ENCODE measurements at regions not wholly inside any gene's neighbourhood (a gene's known extent, or its start where the extent isn't known, plus 50 kb on each side); places are given as distances from the start of the nearest gene placed in this dataset.

- WGBS = 81% methylated on average over 9 of the region's 9 CpGs
- Histone ChIP-seq H3K27ac (replicated peaks in 1 of 4) (peak overlapping the region in 3 of 4 donors; percentile 76 to 83 (median 77)), H3K9me3 (no peaks in the 10 kb centered on the region), H3K36me3 (no peaks in the 10 kb centered on the region), H3K4me3 (no peak overlapping the region), H3K27me3 (no peaks in the 10 kb centered on the region), H3K4me1 (peaks cover 82 to 97% (median 96%) of the 10 kb centered on the region in 4 donors)
- TF ChIP-seq CTCF (IDR thresholded peaks at IDR 0.05) = no peak
- TF ChIP-seq POLR2AphosphoS5 (IDR thresholded peaks at IDR 0.05) = no peak
- no peak for TF ChIP-seq EP300 (IDR thresholded peaks at IDR 0.05)
- no peak for TF ChIP-seq POLR2A (IDR thresholded peaks at IDR 0.05; ENCODE audit: low read depth)
- intact Hi-C loops (cut with DNase I) = loop anchor here (10.0 kb wide), 1 partner anchor 51 kb away; no protein-coding TSS in a partner anchor
- DNase-seq (ENCODE audit: extremely low spot score) = no peak
These were observed 64.1 kb downstream of the NCOR2 start for GRCh38 chr12:124503305-124503704.

GRCh38 chr12:124502379-124502778, 65.0 kb downstream of the NCOR2 start:
- peak overlapping the region; percentile 73 to 83 (median 76) for H3K27ac ChIP-seq (replicated peaks in 1 of 4)
- H3K36me3 ChIP-seq = no peaks in the 10 kb centered on the region
- no peaks in the 10 kb centered on the region for H3K27me3 ChIP-seq
- no peak overlapping the region for H3K4me3 ChIP-seq
- intact Hi-C loops (cut with DNase I) = loop anchor here (10.0 kb wide), 1 partner anchor 52 kb away; no protein-coding TSS in a partner anchor
- H3K9me3 ChIP-seq = no peaks in the 10 kb centered on the region
- no peak for TF ChIP-seq POLR2A (IDR thresholded peaks at IDR 0.05; ENCODE audit: low read depth)
- no peak for TF ChIP-seq CTCF (IDR thresholded peaks at IDR 0.05)
- no peak for TF ChIP-seq EP300 (IDR thresholded peaks at IDR 0.05)
- TF ChIP-seq POLR2AphosphoS5 (IDR thresholded peaks at IDR 0.05) = no peak
- peaks cover 82 to 97% (median 96%) of the 10 kb centered on the region in 4 donors for H3K4me1 ChIP-seq
- DNase-seq (ENCODE audit: extremely low spot score) = no peak
- 85% methylated on average over 9 of the region's 10 CpGs for WGBS

- Histone ChIP-seq H3K4me1 (peaks cover 82 to 97% (median 96%) of the 10 kb centered on the region in 4 donors), H3K27me3 (no peaks in the 10 kb centered on the region), H3K27ac (replicated peaks in 1 of 4) (peak overlapping the region; percentile 73 to 83 (median 76)), H3K9me3 (no peaks in the 10 kb centered on the region), H3K36me3 (no peaks in the 10 kb centered on the region), H3K4me3 (no peak overlapping the region)
- no peak for DNase-seq (ENCODE audit: extremely low spot score)
- TF ChIP-seq POLR2A (IDR thresholded peaks at IDR 0.05; ENCODE audit: low read depth) (no peak), POLR2AphosphoS5 (IDR thresholded peaks at IDR 0.05) (peak in 1 of 2 donors; percentile 66)
- WGBS = 46% methylated on average over 15 of the region's 16 CpGs
- intact Hi-C loops (cut with DNase I) = loop anchor here (10.0 kb wide), 1 partner anchor 53 kb away; no protein-coding TSS in a partner anchor
These were observed 65.6 kb downstream of the NCOR2 start for GRCh38 chr12:124501827-124502226.

GRCh38 chr12:124501112-124501561, 66.3 kb downstream of the NCOR2 start:
- Histone ChIP-seq H3K27ac (replicated peaks in 1 of 4) (peak overlapping the region; percentile 73 to 83 (median 76)), H3K9me3 (no peaks in the 10 kb centered on the region), H3K27me3 (no peaks in the 10 kb centered on the region), H3K4me3 (no peak overlapping the region), H3K36me3 (no peaks in the 10 kb centered on the region), H3K4me1 (peaks cover 82 to 97% (median 96%) of the 10 kb centered on the region in 4 donors)
- WGBS = 51% methylated on average over 13 of the region's 17 CpGs
- DNase-seq (ENCODE audit: extremely low spot score) = no peak
- TF ChIP-seq CTCF (IDR thresholded peaks at IDR 0.05) = no peak
- intact Hi-C loops (cut with DNase I) = loop anchor here (10.0 kb wide), 1 partner anchor 54 kb away; no protein-coding TSS in a partner anchor

- Histone ChIP-seq H3K36me3 (peaks cover 3 to 6% (median 4%) of the 10 kb centered on the region in 4 donors), H3K9me3 (no peaks in the 10 kb centered on the region), H3K27me3 (no peaks in the 10 kb centered on the region), H3K27ac (replicated peaks in 1 of 4) (peak overlapping the region; percentile 73 to 83 (median 76)), H3K4me3 (no peak overlapping the region), H3K4me1 (peaks cover 76 to 97% (median 93%) of the 10 kb centered on the region in 4 donors)
- WGBS = 93% methylated on average over 7 of the region's 11 CpGs
- TF ChIP-seq CTCF (IDR thresholded peaks at IDR 0.05) (no peak), EP300 (IDR thresholded peaks at IDR 0.05) (no peak), POLR2AphosphoS5 (IDR thresholded peaks at IDR 0.05) (no peak), POLR2A (IDR thresholded peaks at IDR 0.05; ENCODE audit: low read depth) (no peak)
- DNase-seq (ENCODE audit: extremely low spot score) = no peak
- intact Hi-C loops (cut with DNase I) = loop anchor here (10.0 kb wide), 1 partner anchor 55 kb away; no protein-coding TSS in a partner anchor
These were observed 67.5 kb downstream of the NCOR2 start for GRCh38 chr12:124499898-124500244.
